ENCODE measurements at regions not wholly inside any gene's neighbourhood (a gene's known extent, or its start where the extent isn't known, plus 50 kb on each side); places are given as distances from the start of the nearest gene placed in this dataset.

GRCh38 chr3:81974751-81975150, 213.3 kb upstream of the GBE1 start:
- no peaks in the 10 kb centered on the region for H3K4me1 ChIP-seq (ENCODE audit: control insufficient read depth, extremely low read depth, insufficient read depth, low read length)

GRCh38 chr3:81968658-81969057, 207.2 kb upstream of the GBE1 start:
- H3K79me2 ChIP-seq (ENCODE audit: control insufficient read depth, insufficient read depth, low read length), result no peaks in the 10 kb centered on the region
- H3K27ac ChIP-seq (ENCODE audit: control insufficient read depth, insufficient read depth, low read length), result no peak overlapping the region
- FAIRE-seq (no peak), DNase-seq (ENCODE audit: low read depth, low spot score) (no peak)
- no peak overlapping the region for H3K9ac ChIP-seq (ENCODE audit: control insufficient read depth, extremely low read depth, insufficient read depth, low read length)
- H3K4me2 ChIP-seq (ENCODE audit: control insufficient read depth, extremely low read depth, insufficient read depth, low read depth, low read length), result no peak overlapping the region
- no peak for TF ChIP-seq CTCF (optimal IDR thresholded peaks at IDR 0.05 in 1 of 3, IDR thresholded peaks at IDR 0.05 in 1 of 3, conservative IDR thresholded peaks at IDR 0.05 in 1 of 3; ENCODE audit: extremely low read depth in 1 of 3, insufficient read depth in 2 of 3, low read length in 3 of 3)
- TF ChIP-seq EZH2 (IDR thresholded peaks at IDR 0.05; ENCODE audit: low read length), result no peak
- no peaks in the 10 kb centered on the region for H4K20me1 ChIP-seq (ENCODE audit: control insufficient read depth, extremely low read depth, insufficient read depth, low read length)
- H3K36me3 ChIP-seq (ENCODE audit: control insufficient read depth in 2 of 2, extremely low read depth in 1 of 2, insufficient read depth in 2 of 2, low read length in 2 of 2), result no peaks in the 10 kb centered on the region
- no peak overlapping the region for H3K4me3 ChIP-seq (ENCODE audit: control insufficient read depth in 2 of 3, extremely low read depth in 1 of 3, insufficient read depth in 2 of 3, low read depth in 1 of 3, low read length in 3 of 3)
- no peaks in the 10 kb centered on the region for H3K9me3 ChIP-seq (ENCODE audit: control insufficient read depth, low read depth, low read length)
- H3K27me3 ChIP-seq (ENCODE audit: control insufficient read depth, extremely low read depth, insufficient read depth, low read length), result no peaks in the 10 kb centered on the region
- dilution Hi-C loops (cut with MboI; ENCODE audit: extremely low pct_ligation_motif_present, low sequenced_read_pairs), result no loop called here
- H2AFZ ChIP-seq (ENCODE audit: control insufficient read depth, low read length), result no peak overlapping the region
- H3K4me1 ChIP-seq (ENCODE audit: control insufficient read depth, extremely low read depth, insufficient read depth, low read length), result no peaks in the 10 kb centered on the region
- H3K9me1 ChIP-seq (ENCODE audit: control insufficient read depth, extremely low read depth, insufficient read depth, low read length), result no peaks in the 10 kb centered on the region

More at GRCh38 chr3:81974751-81975150, 213.3 kb upstream of the GBE1 start:
- no peak for TF ChIP-seq EZH2 (IDR thresholded peaks at IDR 0.05; ENCODE audit: low read length)
- no peak for TF ChIP-seq CTCF (optimal IDR thresholded peaks at IDR 0.05 in 1 of 3, IDR thresholded peaks at IDR 0.05 in 1 of 3, conservative IDR thresholded peaks at IDR 0.05 in 1 of 3; ENCODE audit: extremely low read depth in 1 of 3, insufficient read depth in 2 of 3, low read length in 3 of 3)
- Histone ChIP-seq H3K4me3 (ENCODE audit: control insufficient read depth in 2 of 3, extremely low read depth in 1 of 3, insufficient read depth in 2 of 3, low read depth in 1 of 3, low read length in 3 of 3) (no peak overlapping the region), H4K20me1 (ENCODE audit: control insufficient read depth, extremely low read depth, insufficient read depth, low read length) (no peaks in the 10 kb centered on the region), H2AFZ (ENCODE audit: control insufficient read depth, low read length) (no peak overlapping the region), H3K27me3 (ENCODE audit: control insufficient read depth, extremely low read depth, insufficient read depth, low read length) (no peaks in the 10 kb centered on the region), H3K9ac (ENCODE audit: control insufficient read depth, extremely low read depth, insufficient read depth, low read length) (no peak overlapping the region), H3K9me3 (ENCODE audit: control insufficient read depth, low read depth, low read length) (no peaks in the 10 kb centered on the region), H3K36me3 (ENCODE audit: control insufficient read depth in 2 of 2, extremely low read depth in 1 of 2, insufficient read depth in 2 of 2, low read length in 2 of 2) (no peaks in the 10 kb centered on the region), H3K4me2 (ENCODE audit: control insufficient read depth, extremely low read depth, insufficient read depth, low read depth, low read length) (no peak overlapping the region), H3K79me2 (ENCODE audit: control insufficient read depth, insufficient read depth, low read length) (no peaks in the 10 kb centered on the region), H3K27ac (ENCODE audit: control insufficient read depth, insufficient read depth, low read length) (no peak overlapping the region), H3K9me1 (ENCODE audit: control insufficient read depth, extremely low read depth, insufficient read depth, low read length) (no peaks in the 10 kb centered on the region)
- FAIRE-seq (no peak), DNase-seq (ENCODE audit: low read depth, low spot score) (no peak)
- dilution Hi-C loops (cut with MboI; ENCODE audit: extremely low pct_ligation_motif_present, low sequenced_read_pairs), result no loop called here

All from keratinocyte (primary cell).